ENCODE measurements at regions not wholly inside any gene's neighbourhood (a gene's known extent, or its start where the extent isn't known, plus 50 kb on each side); places are given as distances from the start of the nearest gene placed in this dataset.
A peak's percentile ranks its signal among the peaks of the same experiment; 100 is the strongest.

DNA sequence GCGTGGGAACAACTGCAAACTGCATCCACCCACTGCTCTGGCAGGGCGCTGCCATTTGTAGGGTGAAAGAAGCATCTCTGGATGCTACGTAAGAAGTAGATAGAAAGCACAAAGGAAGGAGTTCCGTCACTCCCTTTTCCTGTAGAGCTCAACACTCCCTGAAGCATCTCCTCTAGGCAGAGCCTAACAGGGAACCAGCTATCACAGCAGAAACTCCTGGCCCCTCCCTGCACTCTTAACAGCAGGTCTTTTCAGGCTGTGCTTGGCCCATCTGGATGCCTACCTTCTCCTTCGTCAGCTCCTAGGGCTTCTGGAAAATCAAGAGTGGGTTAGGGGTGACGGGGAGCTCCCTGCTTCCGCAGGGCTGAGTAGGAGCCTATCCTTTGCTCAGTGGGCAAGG lies 112.9 kb upstream of the TLL1 start:
- WGBS (ENCODE audit: extremely low coverage, insufficient read length, low lambda C conversion rate), result no CpG with 5 or more reads among the region's 7 CpGs
- TF ChIP-seq, protein P1, sequence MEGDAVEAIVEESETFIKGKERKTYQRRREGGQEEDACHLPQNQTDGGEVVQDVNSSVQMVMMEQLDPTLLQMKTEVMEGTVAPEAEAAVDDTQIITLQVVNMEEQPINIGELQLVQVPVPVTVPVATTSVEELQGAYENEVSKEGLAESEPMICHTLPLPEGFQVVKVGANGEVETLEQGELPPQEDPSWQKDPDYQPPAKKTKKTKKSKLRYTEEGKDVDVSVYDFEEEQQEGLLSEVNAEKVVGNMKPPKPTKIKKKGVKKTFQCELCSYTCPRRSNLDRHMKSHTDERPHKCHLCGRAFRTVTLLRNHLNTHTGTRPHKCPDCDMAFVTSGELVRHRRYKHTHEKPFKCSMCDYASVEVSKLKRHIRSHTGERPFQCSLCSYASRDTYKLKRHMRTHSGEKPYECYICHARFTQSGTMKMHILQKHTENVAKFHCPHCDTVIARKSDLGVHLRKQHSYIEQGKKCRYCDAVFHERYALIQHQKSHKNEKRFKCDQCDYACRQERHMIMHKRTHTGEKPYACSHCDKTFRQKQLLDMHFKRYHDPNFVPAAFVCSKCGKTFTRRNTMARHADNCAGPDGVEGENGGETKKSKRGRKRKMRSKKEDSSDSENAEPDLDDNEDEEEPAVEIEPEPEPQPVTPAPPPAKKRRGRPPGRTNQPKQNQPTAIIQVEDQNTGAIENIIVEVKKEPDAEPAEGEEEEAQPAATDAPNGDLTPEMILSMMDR (conservative IDR thresholded peaks at IDR 0.05), result no peak
- no peak overlapping the region for H2BK15ac ChIP-seq (ENCODE audit: low read depth, low read length)
- no peak overlapping the region for H3K14ac ChIP-seq (ENCODE audit: insufficient read depth, low read length)
- Mint-ChIP-seq H3K27me3 (ENCODE audit: low read depth) (no peaks in the 10 kb centered on the region), H3K36me3 (ENCODE audit: insufficient read depth in 1 of 3, low read depth in 3 of 3) (no peaks in the 10 kb centered on the region), H3K4me1 (peaks cover 40 to 42% of the 10 kb centered on the region in 2 experiments), H3K9me3 (no peaks in the 10 kb centered on the region), H3K27ac (peak overlapping the region in 1 of 3 experiments; percentile 55; a peak in 1 of 7 replicates), H3K4me3 (no peak overlapping the region)
- H3K18ac ChIP-seq (ENCODE audit: insufficient read length, low read depth, low read length), result no peak overlapping the region
- H3K27ac ChIP-seq (ENCODE audit: insufficient read length, low read depth, low read length), result no peak overlapping the region
- no peaks in the 10 kb centered on the region for H4K20me1 ChIP-seq (ENCODE audit: control insufficient read depth, insufficient read depth, insufficient read length)
- H3K9me3 ChIP-seq (ENCODE audit: control insufficient read depth, low read depth, low read length), result no peaks in the 10 kb centered on the region
- H3K56ac ChIP-seq (ENCODE audit: insufficient read length, low read depth, low read length), result no peak overlapping the region
- H3K4me1 ChIP-seq (ENCODE audit: insufficient read depth, low read length), result no peaks in the 10 kb centered on the region
- H4K91ac ChIP-seq (ENCODE audit: insufficient read length, low read depth, low read length), result no peak overlapping the region
- H2AK5ac ChIP-seq (ENCODE audit: insufficient read length, low read length), result no peak overlapping the region
- no peak overlapping the region for H3K4me2 ChIP-seq (ENCODE audit: insufficient read depth, insufficient read length, low read length)
- H3K79me1 ChIP-seq (ENCODE audit: insufficient read depth, low read depth, low read length, poor library complexity, severe bottlenecking), result no peaks in the 10 kb centered on the region
- no peak overlapping the region for H2AFZ ChIP-seq (ENCODE audit: low read length)
- no peaks in the 10 kb centered on the region for H3K27me3 ChIP-seq (ENCODE audit: insufficient read depth, low read length)
- H3K23ac ChIP-seq (ENCODE audit: insufficient read length, low read depth, low read length), result no peak overlapping the region
- no peak overlapping the region for H4K5ac ChIP-seq (ENCODE audit: insufficient read length, low read depth, low read length)
- no peaks in the 10 kb centered on the region for H3K79me2 ChIP-seq (ENCODE audit: insufficient read depth, low read length)
- no peak overlapping the region for H2BK5ac ChIP-seq (ENCODE audit: insufficient read length, low read length)
- no peak overlapping the region for H3K4ac ChIP-seq (ENCODE audit: low read depth, low read length)
- H3K9ac ChIP-seq (ENCODE audit: extremely low read depth, insufficient read length, low read length), result no peak overlapping the region
- no peak overlapping the region for H4K8ac ChIP-seq (replicated peaks; ENCODE audit: insufficient read length, low read depth, low read length)
- no peak overlapping the region for H3T11ph ChIP-seq (ENCODE audit: low read length)
- H2BK20ac ChIP-seq (ENCODE audit: low read depth, low read length, poor library complexity, severe bottlenecking), result no peak overlapping the region
- DNase-seq, result no peak
- no peak overlapping the region for H2BK12ac ChIP-seq (ENCODE audit: insufficient read length, low read depth, low read length)
- no peak overlapping the region for H2BK120ac ChIP-seq (ENCODE audit: low read depth, low read length, poor library complexity, severe bottlenecking)
- no peaks in the 10 kb centered on the region for H3K23me2 ChIP-seq (ENCODE audit: insufficient read length, low read depth, low read length, poor library complexity, severe bottlenecking)

Data from H9 (cell line).